ENCODE measurements at regions not wholly inside any gene's neighbourhood (a gene's known extent, or its start where the extent isn't known, plus 50 kb on each side); places are given as distances from the start of the nearest gene placed in this dataset.

DNA sequence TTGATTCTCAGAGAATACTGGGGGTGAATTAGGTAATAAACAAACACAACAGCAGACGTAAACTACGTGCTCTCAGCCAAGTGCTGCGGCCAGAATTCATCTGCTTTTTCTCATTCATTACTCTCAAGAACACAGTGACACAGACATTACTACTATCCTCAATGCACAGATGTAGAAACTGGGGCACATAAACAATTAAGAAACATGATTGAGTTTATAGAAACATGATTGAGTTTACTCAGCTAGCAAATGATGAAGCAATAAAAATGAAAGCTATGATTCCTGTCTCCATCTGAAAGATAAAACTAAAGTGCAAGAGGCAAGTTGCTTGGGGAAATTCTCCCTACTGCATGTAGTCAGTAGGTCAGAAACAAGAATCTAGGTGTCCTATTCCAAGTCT, 140.5 kb downstream of the IFI44 start:
- Mint-ChIP-seq H3K4me3 (no peak overlapping the region), H3K27ac (no peak overlapping the region), H3K36me3 (ENCODE audit: insufficient read depth in 1 of 3, low read depth in 3 of 3) (no peaks in the 10 kb centered on the region), H3K27me3 (ENCODE audit: low read depth) (no peaks in the 10 kb centered on the region), H3K4me1 (no peaks in the 10 kb centered on the region), H3K9me3 (no peaks in the 10 kb centered on the region; a peak in 1 of 5 replicates)
- Histone ChIP-seq H3K27ac (ENCODE audit: insufficient read length, low read depth, low read length) (no peak overlapping the region), H3K4me1 (ENCODE audit: insufficient read depth, low read length) (no peaks in the 10 kb centered on the region), H2BK5ac (ENCODE audit: insufficient read length, low read length) (no peak overlapping the region), H2BK120ac (ENCODE audit: low read depth, low read length, poor library complexity, severe bottlenecking) (no peak overlapping the region), H3K23me2 (ENCODE audit: insufficient read length, low read depth, low read length, poor library complexity, severe bottlenecking) (no peaks in the 10 kb centered on the region), H3K18ac (ENCODE audit: insufficient read length, low read depth, low read length) (no peak overlapping the region), H3T11ph (ENCODE audit: low read length) (no peak overlapping the region), H3K56ac (ENCODE audit: insufficient read length, low read depth, low read length) (no peak overlapping the region), H3K27me3 (ENCODE audit: insufficient read depth, low read length) (no peaks in the 10 kb centered on the region), H4K20me1 (ENCODE audit: control insufficient read depth, insufficient read depth, insufficient read length) (no peaks in the 10 kb centered on the region), H3K79me1 (ENCODE audit: insufficient read depth, low read depth, low read length, poor library complexity, severe bottlenecking) (no peaks in the 10 kb centered on the region), H3K9me3 (ENCODE audit: control insufficient read depth, low read depth, low read length) (no peaks in the 10 kb centered on the region), H4K91ac (ENCODE audit: insufficient read length, low read depth, low read length) (no peak overlapping the region), H2BK15ac (ENCODE audit: low read depth, low read length) (no peak overlapping the region), H3K14ac (ENCODE audit: insufficient read depth, low read length) (no peak overlapping the region), H3K4me2 (ENCODE audit: insufficient read depth, insufficient read length, low read length) (no peak overlapping the region), H2BK20ac (ENCODE audit: low read depth, low read length, poor library complexity, severe bottlenecking) (no peak overlapping the region), H4K5ac (ENCODE audit: insufficient read length, low read depth, low read length) (no peak overlapping the region), H4K8ac (replicated peaks; ENCODE audit: insufficient read length, low read depth, low read length) (no peak overlapping the region), H3K23ac (ENCODE audit: insufficient read length, low read depth, low read length) (no peak overlapping the region), H3K9ac (ENCODE audit: extremely low read depth, insufficient read length, low read length) (no peak overlapping the region), H3K79me2 (ENCODE audit: insufficient read depth, low read length) (no peaks in the 10 kb centered on the region), H2BK12ac (ENCODE audit: insufficient read length, low read depth, low read length) (no peak overlapping the region), H2AFZ (ENCODE audit: low read length) (no peak overlapping the region), H2AK5ac (ENCODE audit: insufficient read length, low read length) (no peak overlapping the region), H3K4ac (ENCODE audit: low read depth, low read length) (no peak overlapping the region)
- TF ChIP-seq CTCF (conservative IDR thresholded peaks at IDR 0.05): no peak
- DNase-seq: no peak
- WGBS (ENCODE audit: extremely low coverage, insufficient read length, low lambda C conversion rate): no CpG with 5 or more reads among the region's 3 CpGs

Measured in H9 (cell line).